Tibial artery (tissue), 4 donors: ENCODE measurements at regions not wholly inside any gene's neighbourhood (a gene's known extent, or its start where the extent isn't known, plus 50 kb on each side); places are given as distances from the start of the nearest gene placed in this dataset.

Source experiments
- DNase-seq, 2 donors: peaks; one replicate each; pipeline ENCODE4 v3.0.0-alpha.2; 2019
- H3K27ac ChIP-seq, 2 donors: fragments of 200-600 bp; sonication (generic) in 1 of 2; 1 replicate in 1 of 2; 2 replicates in 1 of 2; pipeline ENCODE4 v1.5.1; 2018 to 2019; ENCODE audit warnings: mild to moderate bottlenecking in 1 of 2
- H3K27me3 ChIP-seq, 2 donors: fragments of 200-600 bp; sonication (generic) in 1 of 2; one replicate each; pipeline versions ENCODE4 v1.5.1 to v1.6.0; 2016 to 2019
- H3K36me3 ChIP-seq, 3 donors: fragments of 200-600 bp; sonication (generic) in 2 of 3; one replicate each; pipeline ENCODE4 v1.5.1; 2016 to 2019; ENCODE audit warnings: mild to moderate bottlenecking in 2 of 3
- H3K4me1 ChIP-seq, 4 donors: fragments of 200-600 bp; sonication (generic) in 2 of 4; 1 replicate in 3 of 4; 2 replicates in 1 of 4; pipeline ENCODE4 v1.5.1; 2016 to 2019
- H3K4me3 ChIP-seq, 2 donors: fragments of 200-600 bp; sonication (generic) in 1 of 2; 1 replicate in 1 of 2; 2 replicates in 1 of 2; pipeline ENCODE4 v1.5.1; 2018 to 2019; ENCODE audit warnings: mild to moderate bottlenecking in 2 of 2
- H3K9me3 ChIP-seq, 3 donors: fragments of 200-600 bp; sonication (generic) in 1 of 3; one replicate each; pipeline ENCODE4 v1.5.1; 2016 to 2019
- intact Hi-C: fragments of 100-400 bp; cut with DNase I; formaldehyde crosslinking; loops from one replicate; pipeline ENCODE4 v1.15.0; 2023; ENCODE audit warnings: low total_unique reads
- TF ChIP-seq, protein P1 (sequence below), 2 experiments: fragments of 200-600 bp in 1 of 2; fragments of 450-650 bp in 1 of 2; IDR thresholded peaks; one replicate each; pipeline ENCODE4 v1.5.1; 2017 to 2019; ENCODE audit warnings: antibody characterized with exemption in 2 of 2, mild to moderate bottlenecking in 1 of 2, moderate library complexity in 1 of 2

DNA sequence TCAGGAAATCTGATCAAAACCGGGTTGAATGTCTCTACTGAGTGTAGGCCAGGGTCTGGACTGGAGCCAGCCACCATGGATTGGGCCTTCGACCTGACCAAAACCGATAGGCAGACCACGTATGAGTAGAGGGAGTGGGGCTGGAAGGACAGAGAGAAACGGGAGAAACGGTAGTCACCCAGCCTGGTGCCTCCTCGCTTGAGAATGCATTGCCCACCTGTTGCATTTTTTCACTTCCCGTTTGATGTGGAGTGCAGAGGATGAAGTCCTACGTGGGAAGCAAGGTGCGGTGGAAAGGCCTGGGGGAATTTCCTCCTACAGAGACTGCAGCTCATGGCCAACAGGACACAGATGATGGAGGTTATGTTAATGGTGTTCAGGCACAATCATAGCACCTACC is 53.9 kb upstream of the ECI2 start:
- Histone ChIP-seq H3K27me3 (no peaks in the 10 kb centered on the region), H3K4me3 (no peak overlapping the region), H3K27ac (no peak overlapping the region), H3K4me1 (no peaks in the 10 kb centered on the region), H3K9me3 (no peaks in the 10 kb centered on the region), H3K36me3 (no peaks in the 10 kb centered on the region)
- TF ChIP-seq, protein P1, sequence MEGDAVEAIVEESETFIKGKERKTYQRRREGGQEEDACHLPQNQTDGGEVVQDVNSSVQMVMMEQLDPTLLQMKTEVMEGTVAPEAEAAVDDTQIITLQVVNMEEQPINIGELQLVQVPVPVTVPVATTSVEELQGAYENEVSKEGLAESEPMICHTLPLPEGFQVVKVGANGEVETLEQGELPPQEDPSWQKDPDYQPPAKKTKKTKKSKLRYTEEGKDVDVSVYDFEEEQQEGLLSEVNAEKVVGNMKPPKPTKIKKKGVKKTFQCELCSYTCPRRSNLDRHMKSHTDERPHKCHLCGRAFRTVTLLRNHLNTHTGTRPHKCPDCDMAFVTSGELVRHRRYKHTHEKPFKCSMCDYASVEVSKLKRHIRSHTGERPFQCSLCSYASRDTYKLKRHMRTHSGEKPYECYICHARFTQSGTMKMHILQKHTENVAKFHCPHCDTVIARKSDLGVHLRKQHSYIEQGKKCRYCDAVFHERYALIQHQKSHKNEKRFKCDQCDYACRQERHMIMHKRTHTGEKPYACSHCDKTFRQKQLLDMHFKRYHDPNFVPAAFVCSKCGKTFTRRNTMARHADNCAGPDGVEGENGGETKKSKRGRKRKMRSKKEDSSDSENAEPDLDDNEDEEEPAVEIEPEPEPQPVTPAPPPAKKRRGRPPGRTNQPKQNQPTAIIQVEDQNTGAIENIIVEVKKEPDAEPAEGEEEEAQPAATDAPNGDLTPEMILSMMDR (IDR thresholded peaks at IDR 0.05): no peak
- no peak for DNase-seq
- intact Hi-C loops: no loop called here

DNA sequence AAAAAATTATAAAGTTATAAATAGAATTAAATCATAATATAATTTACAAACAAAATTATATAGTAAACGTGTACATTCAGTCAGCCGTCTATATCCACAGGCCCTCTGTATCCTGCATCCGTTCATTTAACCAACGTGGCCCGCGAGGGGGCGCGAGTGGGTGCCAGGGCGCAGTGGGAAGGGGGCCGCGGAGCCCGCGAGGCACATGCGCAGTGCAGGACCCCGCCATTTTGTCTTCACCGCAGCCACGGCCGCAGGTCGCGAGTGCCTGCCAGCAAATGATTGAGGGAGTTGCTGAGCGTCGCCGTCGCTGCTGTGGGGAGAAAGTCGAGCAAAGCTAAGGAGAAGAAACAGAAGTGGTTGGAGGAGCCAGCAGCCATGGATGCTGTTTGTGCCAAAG is 53.4 kb upstream of the ECI2 start:
- Histone ChIP-seq H3K27ac (no peak overlapping the region), H3K27me3 (no peaks in the 10 kb centered on the region), H3K4me1 (no peaks in the 10 kb centered on the region), H3K4me3 (no peak overlapping the region), H3K9me3 (no peaks in the 10 kb centered on the region), H3K36me3 (no peaks in the 10 kb centered on the region)
- DNase-seq: no peak
- intact Hi-C loops: no loop called here
- TF ChIP-seq, protein P1 (IDR thresholded peaks at IDR 0.05): no peak

DNA sequence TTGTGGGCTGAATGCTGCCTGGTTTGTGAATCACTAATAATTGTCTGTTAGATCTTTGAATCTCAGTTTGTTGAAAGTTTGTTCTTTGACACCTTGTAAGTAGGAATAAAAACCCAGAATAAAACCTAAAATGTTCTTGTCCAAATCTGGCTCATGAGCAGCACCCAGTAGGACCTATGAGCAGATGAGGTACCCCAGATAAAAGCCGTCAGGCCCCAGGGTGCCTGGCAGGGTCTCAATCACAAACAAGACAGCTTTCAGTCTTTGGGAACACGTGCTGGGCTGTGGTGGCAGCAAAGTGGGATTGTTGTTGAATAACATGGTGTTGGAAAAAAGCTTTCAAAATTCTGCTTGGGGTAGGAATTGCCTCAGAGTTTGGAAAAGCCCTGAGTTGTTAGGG is 52.1 kb upstream of the ECI2 start:
- H3K27ac ChIP-seq: no peak overlapping the region
- H3K9me3 ChIP-seq: no peaks in the 10 kb centered on the region
- H3K27me3 ChIP-seq: no peaks in the 10 kb centered on the region
- intact Hi-C loops: no loop called here
- no peak for DNase-seq
- TF ChIP-seq, protein P1 (IDR thresholded peaks at IDR 0.05): no peak
- H3K4me1 ChIP-seq: no peaks in the 10 kb centered on the region
- H3K4me3 ChIP-seq: no peak overlapping the region
- no peaks in the 10 kb centered on the region for H3K36me3 ChIP-seq

DNA sequence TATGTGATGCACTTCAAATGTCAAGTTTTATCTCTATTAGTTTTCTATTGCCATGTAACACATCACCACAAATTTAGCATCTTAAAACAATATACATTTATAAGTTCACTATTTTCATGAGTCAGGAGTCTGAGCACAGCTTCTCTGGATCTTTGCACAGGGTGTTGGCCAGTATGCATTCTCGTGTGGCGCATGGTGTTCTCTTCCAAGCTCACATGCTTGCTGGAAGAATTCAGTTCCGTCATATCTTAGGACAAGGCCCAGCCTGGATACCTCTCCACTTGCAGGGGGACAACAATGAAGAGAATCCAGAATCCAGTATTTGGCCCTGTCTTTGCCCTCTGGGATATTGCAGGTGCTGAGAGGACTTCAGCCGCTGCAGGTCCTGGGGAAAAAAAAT is 51.0 kb upstream of the ECI2 start:
- DNase-seq: no peak
- Histone ChIP-seq H3K27me3 (no peaks in the 10 kb centered on the region), H3K4me1 (no peaks in the 10 kb centered on the region), H3K4me3 (no peak overlapping the region), H3K27ac (no peak overlapping the region), H3K9me3 (no peaks in the 10 kb centered on the region), H3K36me3 (no peaks in the 10 kb centered on the region)
- TF ChIP-seq, protein P1 (IDR thresholded peaks at IDR 0.05): no peak
- intact Hi-C loops: no loop called here

DNA sequence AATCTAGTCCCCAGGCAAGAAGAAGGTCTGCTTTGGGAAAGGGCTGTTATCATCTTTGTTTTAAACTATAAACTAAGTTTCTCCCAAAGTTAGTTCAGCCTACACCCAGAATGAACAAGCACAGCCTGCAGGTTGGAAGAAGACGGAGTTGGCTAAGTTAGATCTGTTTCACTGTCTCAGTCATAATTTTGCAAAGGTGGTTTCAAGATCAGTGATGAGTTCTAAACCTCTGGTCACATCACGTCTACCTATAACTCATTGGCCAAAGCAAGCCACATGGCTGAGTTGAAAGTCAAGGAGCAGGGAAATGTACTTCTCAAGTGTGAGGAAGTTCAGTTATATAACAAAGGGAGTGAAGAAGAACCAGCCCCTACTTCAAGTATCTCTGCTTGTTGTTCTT is 50.5 kb upstream of the ECI2 start:
- Histone ChIP-seq H3K9me3 (no peaks in the 10 kb centered on the region), H3K36me3 (no peaks in the 10 kb centered on the region), H3K27me3 (no peaks in the 10 kb centered on the region), H3K4me1 (no peaks in the 10 kb centered on the region), H3K4me3 (no peak overlapping the region), H3K27ac (no peak overlapping the region)
- TF ChIP-seq, protein P1 (IDR thresholded peaks at IDR 0.05): no peak
- DNase-seq: no peak
- intact Hi-C loops: no loop called here

DNA sequence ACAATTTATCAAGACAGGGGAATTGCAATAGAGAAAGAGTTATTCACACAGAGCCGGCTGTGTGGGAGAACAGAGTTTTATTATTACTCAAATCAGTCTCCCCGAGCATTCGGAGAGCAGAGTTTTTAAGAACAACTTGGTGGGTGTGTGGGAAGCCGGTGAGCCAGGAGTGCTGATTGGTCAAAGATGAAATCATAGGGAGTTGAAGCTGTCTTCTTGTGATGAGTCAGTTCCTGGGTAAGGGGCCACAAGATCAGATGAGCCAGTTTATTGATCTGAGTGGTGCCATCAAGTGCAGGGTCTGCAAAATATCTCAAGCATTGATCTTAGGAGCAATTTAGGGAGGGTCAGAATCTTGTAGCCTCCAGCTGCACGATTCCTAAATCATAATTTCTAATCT is 50.0 kb upstream of the ECI2 start:
- no peaks in the 10 kb centered on the region for H3K4me1 ChIP-seq
- no peaks in the 10 kb centered on the region for H3K27me3 ChIP-seq
- no peak for DNase-seq
- no peak overlapping the region for H3K27ac ChIP-seq
- no peaks in the 10 kb centered on the region for H3K36me3 ChIP-seq
- intact Hi-C loops: no loop called here
- no peaks in the 10 kb centered on the region for H3K9me3 ChIP-seq
- H3K4me3 ChIP-seq: no peak overlapping the region
- TF ChIP-seq, protein P1 (IDR thresholded peaks at IDR 0.05): no peak
